ENCODE measurements at regions not wholly inside any gene's neighbourhood (a gene's known extent, or its start where the extent isn't known, plus 50 kb on each side); places are given as distances from the start of the nearest gene placed in this dataset.
A peak's percentile ranks its signal among the peaks of the same experiment; 100 is the strongest.

DNA sequence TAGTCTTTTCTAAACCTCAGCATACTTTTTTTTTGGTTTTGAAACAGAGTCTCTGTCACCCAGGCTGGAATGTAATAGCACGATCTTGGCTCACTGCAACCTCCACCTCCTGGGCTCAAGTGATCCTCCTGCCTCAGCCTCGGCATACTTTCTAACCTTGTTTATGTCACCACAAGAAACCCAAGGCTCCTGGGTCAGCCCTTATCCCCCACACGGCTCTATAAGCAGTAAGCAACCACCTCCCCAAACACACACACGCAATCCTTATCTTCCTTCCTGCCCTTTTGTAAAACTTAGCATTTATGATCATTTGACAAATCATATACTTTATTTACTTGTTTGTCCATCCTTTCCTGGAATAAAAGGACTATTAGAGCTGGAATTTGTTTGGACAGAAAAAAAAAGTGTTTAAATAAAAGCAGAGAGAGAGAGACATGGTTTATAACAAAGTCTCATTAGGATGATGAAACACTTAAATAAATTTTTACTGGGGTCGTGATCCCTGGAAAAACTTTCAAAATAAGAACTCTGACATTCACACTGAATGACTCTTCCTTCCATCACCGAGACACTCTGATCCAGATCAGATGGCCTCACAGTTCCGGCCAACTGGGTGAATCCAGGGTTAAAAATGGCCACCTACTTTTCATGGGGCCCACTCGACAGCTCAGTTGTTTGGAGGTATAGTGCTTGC is 72.7 kb upstream of the PIK3CG start:
- dilution Hi-C loops (cut with HindIII; ENCODE audit: low sequenced_read_pairs, unreplicated experiment) (no loop called here), intact Hi-C loops (cut with micrococcal nuclease) (loop anchor here (1.0 to 5.0 kb wide), 3 partner anchors 132 to 375 kb away; partner anchors contain the start of gene HBP1)
- BruUV-seq (replicated peaks) = no TSS peak
- TF ChIP-seq BHLHE40 (IDR thresholded peaks at IDR 0.05; ENCODE audit: low read depth, low read length) (no peak), SMC3 (IDR thresholded peaks at IDR 0.05; ENCODE audit: low read depth, low read length) (no peak), CEBPB (IDR thresholded peaks at IDR 0.05; ENCODE audit: low read depth, low read length) (no peak), RCOR1 (IDR thresholded peaks at IDR 0.05; ENCODE audit: insufficient replicate concordance, low read length) (no peak), MAZ (IDR thresholded peaks at IDR 0.05; ENCODE audit: borderline replicate concordance, low read depth, low read length) (no peak), MAFK (IDR thresholded peaks at IDR 0.05; ENCODE audit: low read depth, low read length) (no peak), POLR2A (IDR thresholded peaks at IDR 0.05; ENCODE audit: low read depth, low read length) (no peak), FOS (IDR thresholded peaks at IDR 0.05; ENCODE audit: low read depth, low read length) (no peak), MXI1 (IDR thresholded peaks at IDR 0.05; ENCODE audit: borderline replicate concordance, low read depth, low read length) (no peak), CHD1 (IDR thresholded peaks at IDR 0.05; ENCODE audit: low read depth, low read length) (no peak), RAD21 (IDR thresholded peaks at IDR 0.05; ENCODE audit: low read length) (no peak)
- TF ChIP-seq, protein P1, sequence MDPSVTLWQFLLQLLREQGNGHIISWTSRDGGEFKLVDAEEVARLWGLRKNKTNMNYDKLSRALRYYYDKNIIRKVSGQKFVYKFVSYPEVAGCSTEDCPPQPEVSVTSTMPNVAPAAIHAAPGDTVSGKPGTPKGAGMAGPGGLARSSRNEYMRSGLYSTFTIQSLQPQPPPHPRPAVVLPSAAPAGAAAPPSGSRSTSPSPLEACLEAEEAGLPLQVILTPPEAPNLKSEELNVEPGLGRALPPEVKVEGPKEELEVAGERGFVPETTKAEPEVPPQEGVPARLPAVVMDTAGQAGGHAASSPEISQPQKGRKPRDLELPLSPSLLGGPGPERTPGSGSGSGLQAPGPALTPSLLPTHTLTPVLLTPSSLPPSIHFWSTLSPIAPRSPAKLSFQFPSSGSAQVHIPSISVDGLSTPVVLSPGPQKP (IDR thresholded peaks at IDR 0.05; ENCODE audit: borderline replicate concordance, low read depth, low read length) = no peak
- TF ChIP-seq, protein P2, sequence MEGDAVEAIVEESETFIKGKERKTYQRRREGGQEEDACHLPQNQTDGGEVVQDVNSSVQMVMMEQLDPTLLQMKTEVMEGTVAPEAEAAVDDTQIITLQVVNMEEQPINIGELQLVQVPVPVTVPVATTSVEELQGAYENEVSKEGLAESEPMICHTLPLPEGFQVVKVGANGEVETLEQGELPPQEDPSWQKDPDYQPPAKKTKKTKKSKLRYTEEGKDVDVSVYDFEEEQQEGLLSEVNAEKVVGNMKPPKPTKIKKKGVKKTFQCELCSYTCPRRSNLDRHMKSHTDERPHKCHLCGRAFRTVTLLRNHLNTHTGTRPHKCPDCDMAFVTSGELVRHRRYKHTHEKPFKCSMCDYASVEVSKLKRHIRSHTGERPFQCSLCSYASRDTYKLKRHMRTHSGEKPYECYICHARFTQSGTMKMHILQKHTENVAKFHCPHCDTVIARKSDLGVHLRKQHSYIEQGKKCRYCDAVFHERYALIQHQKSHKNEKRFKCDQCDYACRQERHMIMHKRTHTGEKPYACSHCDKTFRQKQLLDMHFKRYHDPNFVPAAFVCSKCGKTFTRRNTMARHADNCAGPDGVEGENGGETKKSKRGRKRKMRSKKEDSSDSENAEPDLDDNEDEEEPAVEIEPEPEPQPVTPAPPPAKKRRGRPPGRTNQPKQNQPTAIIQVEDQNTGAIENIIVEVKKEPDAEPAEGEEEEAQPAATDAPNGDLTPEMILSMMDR (conservative IDR thresholded peaks at IDR 0.05; ENCODE audit: low read depth, low read length) = no peak
- TF ChIP-seq, protein P3, sequence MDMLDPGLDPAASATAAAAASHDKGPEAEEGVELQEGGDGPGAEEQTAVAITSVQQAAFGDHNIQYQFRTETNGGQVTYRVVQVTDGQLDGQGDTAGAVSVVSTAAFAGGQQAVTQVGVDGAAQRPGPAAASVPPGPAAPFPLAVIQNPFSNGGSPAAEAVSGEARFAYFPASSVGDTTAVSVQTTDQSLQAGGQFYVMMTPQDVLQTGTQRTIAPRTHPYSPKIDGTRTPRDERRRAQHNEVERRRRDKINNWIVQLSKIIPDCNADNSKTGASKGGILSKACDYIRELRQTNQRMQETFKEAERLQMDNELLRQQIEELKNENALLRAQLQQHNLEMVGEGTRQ (IDR thresholded peaks at IDR 0.05; ENCODE audit: low read depth, low read length) = no peak

More for the DNA sequence above, 72.7 kb upstream of the PIK3CG start:
- Histone ChIP-seq H4K8ac (ENCODE audit: low read depth in 2 of 2, low read length in 2 of 2) (peak overlapping the region in 1 of 2 experiments; percentile 48; a peak in 2 of 4 replicates), H3K4ac (ENCODE audit: low read depth, low read length) (peak overlapping the region; percentile 17), H3K14ac (replicated peaks; ENCODE audit: low read depth, low read length) (0 out of 2 replicates have a peak overlapping the region, but pooled peaks have one; percentile 38), H3K9ac (ENCODE audit: low read depth, low read length) (no peak overlapping the region), H3K27me3 (ENCODE audit: control insufficient read depth, insufficient read depth, low read length) (no peaks in the 10 kb centered on the region), H3K4me1 (ENCODE audit: control insufficient read depth, insufficient read depth, low read length) (peaks cover 9% of the 10 kb centered on the region; the same call in 1 of the 2 replicates), H4K91ac (ENCODE audit: insufficient read depth, low read depth, low read length) (0 out of 2 replicates have a peak overlapping the region, but pooled peaks have one; percentile 2), H4K5ac (ENCODE audit: low read depth, low read length) (peak overlapping the region; percentile 25; the same call in 1 of the 2 replicates), H2BK15ac (ENCODE audit: low read depth, low read length) (0 out of 3 replicates have a peak overlapping the region, but pooled peaks have one; percentile 37), H2BK120ac (ENCODE audit: low read depth, low read length) (peak overlapping the region; percentile 27), H3K79me1 (ENCODE audit: low read depth in 1 of 2, low read length in 2 of 2) (no peaks in the 10 kb centered on the region), H2AK9ac (replicated peaks; ENCODE audit: low read depth, low read length, poor library complexity) (no peak overlapping the region), H3K4me3 (ENCODE audit: insufficient read depth, low read depth, low read length) (no peak overlapping the region), H3K27ac (ENCODE audit: insufficient read depth, low read length) (peak overlapping the region; percentile 73; the same call in 1 of the 2 replicates), H2BK5ac (ENCODE audit: low read depth, low read length, poor library complexity, severe bottlenecking) (no peak overlapping the region), H3K18ac (ENCODE audit: low read depth, low read length) (peak overlapping the region; percentile 63; the same call in 1 of the 2 replicates), H4K20me1 (ENCODE audit: insufficient read depth, low read length) (no peaks in the 10 kb centered on the region), H2AK5ac (ENCODE audit: low read depth, low read length) (0 out of 2 replicates have a peak overlapping the region, but pooled peaks have one; percentile 15), H2BK20ac (ENCODE audit: low read depth, low read length) (peak overlapping the region; percentile 58), H3K23ac (ENCODE audit: low read depth, low read length) (0 out of 2 replicates have a peak overlapping the region, but pooled peaks have one; percentile 18), H3K9me1 (ENCODE audit: insufficient read depth, low read length) (peaks cover 3% of the 10 kb centered on the region; the same call in 1 of the 2 replicates), H2AFZ (replicated peaks; ENCODE audit: low read length, poor library complexity) (no peak overlapping the region), H3K36me3 (ENCODE audit: control insufficient read depth, insufficient read depth, low read length) (no peaks in the 10 kb centered on the region), H3K56ac (ENCODE audit: extremely low read depth, insufficient read depth, low read length) (no peak overlapping the region), H3K4me2 (ENCODE audit: low read depth, low read length) (no peak overlapping the region; the same call in 1 of the 2 replicates), H3K9me3 (ENCODE audit: control insufficient read depth, insufficient read depth, low read length) (no peaks in the 10 kb centered on the region)
- DNase-seq (no peak), ATAC-seq (ENCODE audit: low read depth) (peak; percentile 77)
- 42% methylated on average over 2 of the region's 8 CpGs; no CpG with 5 or more reads in 1 of the 2 experiments for WGBS, 2 experiments (ENCODE audit: extremely low coverage in 2 of 2, insufficient read length in 1 of 2)
- POLR2A ChIA-PET (ENCODE audit: unreplicated experiment) = no interaction called here
- in situ Hi-C loops (cut with MboI; ENCODE audit: low sequenced_read_pairs) = loop anchor here (5.0 kb wide), 1 partner anchor 355 kb away; no protein-coding TSS in a partner anchor
- CTCF ChIA-PET = interaction anchor here (1.1 kb wide), 1 partner anchor 1087 kb away, joined by 3 read pairs; no protein-coding TSS in a partner anchor
